Glomerular visceral epithelial cell (primary cell): ENCODE measurements at regions not wholly inside any gene's neighbourhood (a gene's known extent, or its start where the extent isn't known, plus 50 kb on each side); places are given as distances from the start of the nearest gene placed in this dataset.

Experiments
- DNase-seq: peaks from one replicate; pipeline ENCODE4 v3.0.0-alpha.2; 2016; ENCODE audit errors: extremely low spot score

DNA sequence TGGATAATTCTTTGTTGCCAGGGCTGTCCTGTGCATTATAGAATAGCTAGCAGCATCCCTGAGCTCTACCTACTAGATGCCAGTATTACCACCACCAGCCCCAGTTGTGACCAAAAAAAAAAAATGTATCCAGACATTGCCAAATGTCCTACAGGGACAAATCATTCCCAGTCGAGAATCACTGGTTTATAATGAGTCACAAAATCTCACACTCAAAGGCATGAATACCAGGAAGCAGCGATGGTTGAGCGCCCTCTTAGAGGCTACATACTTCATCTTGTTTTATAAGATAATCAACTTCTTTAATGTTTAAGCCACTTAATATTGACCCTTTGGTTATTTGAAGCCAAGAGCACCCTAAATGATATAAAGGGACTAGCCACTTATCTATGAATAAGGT, 297.3 kb downstream of the DHX15 start:
- no peak for DNase-seq

DNA sequence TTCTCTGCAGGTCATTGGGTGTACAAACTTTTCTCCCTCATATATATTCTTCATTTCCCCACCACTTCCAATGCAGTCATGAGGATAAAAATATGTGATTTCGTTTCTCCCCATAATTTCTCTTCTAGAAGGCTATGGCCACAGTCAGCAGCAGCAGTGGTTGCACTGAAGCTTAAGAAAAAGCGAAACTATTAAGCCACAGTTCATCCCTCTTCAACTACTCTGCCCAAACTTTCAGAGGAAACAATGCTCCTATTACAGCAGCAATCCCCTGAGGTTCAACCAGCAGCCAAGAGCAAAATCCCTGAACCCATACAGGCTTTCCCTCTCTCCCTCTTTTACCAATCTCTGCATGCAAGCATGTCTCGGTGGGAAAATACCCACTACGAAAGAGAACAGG, 298.6 kb downstream of the DHX15 start:
- no peak for DNase-seq

DNA sequence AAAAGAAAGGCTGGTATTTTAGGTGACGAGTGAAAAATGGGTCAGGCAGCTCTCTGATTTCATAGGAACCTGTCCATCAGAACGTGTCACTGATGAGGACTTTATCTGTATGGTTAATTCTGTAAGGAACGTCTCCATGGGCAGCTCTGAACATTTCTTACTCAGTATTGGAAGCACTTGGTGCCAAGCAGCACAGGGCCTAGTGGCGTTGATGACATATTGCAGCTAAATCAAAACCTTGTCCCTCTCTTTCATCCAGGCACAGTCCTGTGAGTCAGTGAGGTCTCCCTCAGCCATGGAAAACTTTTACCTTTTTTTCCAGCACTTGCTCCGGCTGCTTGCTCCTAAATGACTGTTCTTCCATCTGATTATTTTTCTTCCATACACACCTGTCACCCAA, 301.9 kb downstream of the DHX15 start:
- no peak for DNase-seq

DNA sequence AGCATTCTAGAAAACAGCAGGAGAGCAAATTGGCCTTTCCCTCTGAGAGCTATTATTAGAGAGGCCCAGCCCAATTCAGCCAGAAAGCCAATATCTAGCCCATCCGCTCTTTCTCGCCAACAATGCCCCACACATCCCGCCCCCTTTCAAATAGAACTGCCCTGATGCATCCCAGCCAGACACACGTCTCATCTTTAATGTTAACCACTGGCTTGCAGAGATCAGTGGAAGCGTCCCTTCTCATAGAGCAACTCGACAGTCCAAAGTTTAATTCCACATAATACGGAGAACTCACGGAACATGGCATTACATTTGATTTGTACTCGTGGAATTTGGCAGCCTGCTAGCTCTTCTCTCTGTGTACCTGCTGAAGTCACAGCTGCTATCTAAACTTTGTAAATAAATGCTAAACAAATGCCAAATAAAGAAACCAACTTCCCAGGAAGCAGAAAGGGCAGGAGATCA, 304.4 kb downstream of the DHX15 start:
- no peak for DNase-seq

DNA sequence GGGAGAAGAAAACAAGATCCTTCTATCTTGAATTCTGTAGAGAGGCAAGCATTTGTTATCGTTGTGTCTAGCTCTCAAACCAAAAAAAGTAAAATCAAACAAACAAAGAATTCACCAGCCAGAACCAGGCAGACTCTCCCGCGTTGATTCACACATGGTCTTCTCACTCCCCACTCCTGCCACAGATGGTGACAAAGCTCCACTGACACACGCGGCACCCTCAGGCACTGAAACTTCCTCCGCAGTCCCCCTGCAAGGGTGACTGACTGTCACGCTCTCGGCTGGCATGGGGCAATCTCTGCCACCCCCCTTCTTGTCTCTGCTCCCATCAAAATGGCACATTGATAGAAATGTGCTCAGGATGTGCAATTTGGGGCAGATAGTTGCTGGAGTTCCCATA, 304.9 kb downstream of the DHX15 start:
- DNase-seq: no peak

DNA sequence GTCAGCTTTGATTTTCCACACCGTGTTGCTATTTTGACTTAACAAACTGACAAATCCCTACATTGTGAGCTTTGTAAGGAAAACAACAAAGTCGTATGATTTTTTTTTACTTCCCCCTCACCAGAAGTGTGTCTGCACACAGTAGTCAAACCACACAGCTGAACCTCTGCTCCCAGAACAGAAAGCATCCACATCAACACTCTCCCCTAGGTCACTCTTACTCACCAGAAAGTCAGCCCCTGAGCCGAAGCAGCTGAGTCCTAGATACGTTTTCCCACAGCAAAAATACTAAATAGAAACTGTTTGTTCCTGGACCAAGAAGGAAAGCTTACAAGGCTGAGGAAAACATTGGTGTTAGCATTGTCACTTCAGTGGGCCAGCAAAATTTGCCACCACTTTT, 305.7 kb downstream of the DHX15 start:
- DNase-seq: no peak

DNA sequence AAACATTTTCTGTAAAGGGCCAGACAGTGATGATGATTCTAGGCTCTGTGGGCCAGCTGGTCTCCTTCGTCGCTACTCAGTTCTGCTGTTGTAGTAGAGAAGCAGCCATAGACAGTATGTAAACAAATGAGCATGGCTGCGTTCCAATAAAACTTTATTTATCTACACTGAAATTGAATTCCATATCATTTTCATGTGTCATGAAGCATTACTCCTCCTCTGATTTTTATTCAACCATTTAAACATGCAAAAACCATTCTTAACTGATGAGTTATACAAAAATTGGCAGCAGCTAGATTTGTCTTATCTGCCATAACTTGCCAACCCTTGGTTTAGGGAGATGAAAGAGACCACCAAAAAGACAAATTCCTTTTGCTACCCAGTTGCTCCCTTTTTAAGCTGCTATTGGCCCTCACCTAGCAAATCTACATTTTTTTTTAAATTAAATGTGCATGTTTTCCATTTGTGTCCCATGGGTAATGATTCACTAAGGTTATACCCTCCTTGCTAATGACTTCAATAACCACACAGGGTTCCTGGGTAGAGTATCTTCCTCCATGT, 309.9 kb downstream of the DHX15 start:
- DNase-seq: no peak

DNA sequence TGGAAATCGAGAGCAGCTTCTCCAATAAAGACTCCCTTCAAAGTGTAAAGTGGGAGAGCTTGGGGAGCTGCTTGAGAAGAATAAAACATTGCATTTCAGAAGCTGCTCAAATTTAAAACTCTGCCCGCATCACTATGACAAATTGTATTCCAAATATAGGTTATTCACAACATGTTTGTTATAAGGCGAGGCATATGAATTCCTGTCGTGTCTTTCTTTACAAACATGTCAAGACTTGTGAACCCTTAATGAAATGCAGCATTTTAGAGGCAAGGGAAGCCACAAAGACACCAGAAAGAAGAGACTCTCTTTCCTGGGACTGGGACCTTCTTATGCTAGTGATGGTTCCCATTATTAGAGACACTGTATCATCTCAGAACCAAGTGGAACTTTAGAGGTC, 311.2 kb downstream of the DHX15 start:
- DNase-seq: no peak

DNA sequence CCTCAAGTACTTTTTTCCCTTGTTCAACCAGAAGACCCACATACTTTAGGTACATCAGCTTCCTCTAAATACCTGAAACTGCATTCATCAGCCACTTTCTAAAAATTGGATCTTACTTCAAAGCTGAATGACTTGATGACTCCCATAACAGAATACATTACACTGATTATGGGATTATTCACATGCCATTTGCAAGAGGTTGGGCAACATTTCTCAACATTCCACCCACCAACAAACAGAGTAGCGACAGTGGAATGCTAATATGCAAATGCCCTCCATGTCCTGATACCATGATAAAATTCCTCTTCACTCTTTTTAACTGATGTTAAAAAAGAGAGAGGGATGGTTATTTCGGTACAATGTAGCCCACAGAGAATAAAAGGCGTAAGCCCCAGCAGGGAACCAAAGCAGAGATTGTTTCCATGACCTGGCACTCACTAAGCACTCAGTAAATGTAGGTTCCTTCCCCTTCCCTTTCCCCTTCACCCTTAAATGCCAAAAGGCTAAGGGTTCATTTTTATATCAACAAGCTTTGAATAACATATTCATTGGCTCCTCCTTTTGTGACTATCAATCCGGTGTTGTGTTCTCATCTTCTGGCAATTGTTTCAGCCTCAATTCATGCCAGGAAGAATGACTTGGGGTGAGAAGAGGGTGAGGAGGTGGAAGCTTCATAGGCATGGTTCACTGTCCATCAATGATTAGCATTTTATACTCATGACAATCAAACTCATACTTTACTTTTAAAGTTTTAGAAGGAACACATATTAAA, 317.2 kb downstream of the DHX15 start:
- DNase-seq: no peak

DNA sequence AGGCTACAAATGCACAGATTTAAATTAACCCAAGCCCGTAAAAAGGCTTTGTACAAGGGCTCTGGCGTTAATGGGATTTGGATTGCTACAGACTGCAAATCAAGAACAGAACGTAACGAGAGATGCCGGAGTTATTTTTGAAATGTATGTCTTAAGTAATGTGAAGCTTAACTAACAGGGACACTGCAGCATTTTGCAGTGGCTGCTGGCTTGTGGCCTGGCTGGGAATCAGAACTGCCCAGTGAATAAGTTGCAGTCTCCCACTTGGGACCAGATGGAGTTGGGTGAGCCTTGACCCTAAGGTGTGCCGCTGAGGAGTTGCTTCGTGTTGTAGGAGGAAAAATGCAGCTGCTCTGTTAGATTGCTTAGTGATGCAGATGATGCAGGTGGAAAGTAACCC, 318.4 kb downstream of the DHX15 start:
- DNase-seq: no peak

DNA sequence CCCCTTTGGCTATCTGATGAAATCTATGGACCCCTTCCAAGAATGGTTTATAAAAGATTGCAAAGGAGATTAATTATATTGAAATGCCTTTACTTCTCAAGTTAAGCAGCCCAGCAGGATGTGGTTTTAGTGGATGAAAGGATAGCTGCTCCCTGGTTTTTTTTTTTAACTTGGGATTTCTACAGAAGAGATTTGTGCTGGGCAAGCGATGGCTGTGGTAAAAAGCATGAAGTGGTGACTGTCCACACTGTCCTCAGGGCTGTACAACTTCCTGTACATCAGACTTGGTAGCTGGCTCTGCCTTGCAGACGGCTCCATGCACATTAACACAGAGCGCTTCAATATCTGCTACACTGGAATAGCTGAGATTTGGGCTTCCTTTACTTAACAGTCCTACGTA, 321.7 kb downstream of the DHX15 start:
- no peak for DNase-seq

DNA sequence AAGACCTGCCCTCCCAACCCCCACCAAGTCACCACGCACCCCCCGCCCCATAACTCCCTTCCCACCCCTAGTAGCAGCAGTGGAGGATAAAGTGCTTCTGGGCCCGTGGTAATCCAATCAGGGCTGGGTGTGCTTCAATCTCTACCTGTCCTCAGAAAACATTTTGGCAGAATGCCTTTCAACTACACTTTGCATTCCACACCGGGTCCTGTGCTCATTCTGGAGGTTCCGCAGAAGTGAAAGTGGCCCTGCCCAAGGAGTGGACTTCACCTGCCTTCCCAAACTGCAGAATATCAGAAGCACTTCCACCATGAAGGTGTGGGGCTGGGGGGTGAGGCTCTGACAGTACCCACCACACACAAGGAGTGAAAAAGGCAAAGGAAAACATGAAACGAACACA, 322.3 kb downstream of the DHX15 start:
- no peak for DNase-seq

DNA sequence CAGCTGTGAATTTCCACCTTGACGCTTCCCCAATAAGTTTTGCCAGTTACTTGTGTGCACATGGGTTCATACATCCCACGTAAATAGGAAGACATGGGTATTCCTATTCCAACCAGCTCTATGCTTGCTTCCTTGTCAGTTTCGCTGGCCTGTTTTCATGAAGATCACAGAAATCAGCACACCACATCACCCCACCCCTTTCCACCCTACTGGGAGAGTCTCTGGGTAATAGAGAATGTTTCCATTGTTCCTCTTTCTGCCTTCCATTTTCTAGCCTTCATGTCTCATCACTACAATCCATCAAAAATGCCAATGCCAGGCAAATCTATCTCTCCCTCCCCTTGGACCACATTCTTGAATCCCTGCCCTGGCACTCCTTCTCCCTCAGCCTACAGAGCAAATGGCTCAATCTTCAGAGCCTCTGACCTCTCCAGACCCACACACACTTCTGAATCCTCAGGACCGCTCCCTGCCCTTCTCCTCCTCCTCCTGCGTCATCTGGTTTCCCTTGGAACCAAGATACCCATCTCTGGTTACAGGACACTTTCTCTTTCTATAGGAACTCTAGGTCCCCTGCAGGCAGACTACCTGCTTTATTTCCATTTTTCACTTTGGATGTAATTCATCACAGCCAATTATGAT, 323.3 kb downstream of the DHX15 start:
- DNase-seq: no peak

DNA sequence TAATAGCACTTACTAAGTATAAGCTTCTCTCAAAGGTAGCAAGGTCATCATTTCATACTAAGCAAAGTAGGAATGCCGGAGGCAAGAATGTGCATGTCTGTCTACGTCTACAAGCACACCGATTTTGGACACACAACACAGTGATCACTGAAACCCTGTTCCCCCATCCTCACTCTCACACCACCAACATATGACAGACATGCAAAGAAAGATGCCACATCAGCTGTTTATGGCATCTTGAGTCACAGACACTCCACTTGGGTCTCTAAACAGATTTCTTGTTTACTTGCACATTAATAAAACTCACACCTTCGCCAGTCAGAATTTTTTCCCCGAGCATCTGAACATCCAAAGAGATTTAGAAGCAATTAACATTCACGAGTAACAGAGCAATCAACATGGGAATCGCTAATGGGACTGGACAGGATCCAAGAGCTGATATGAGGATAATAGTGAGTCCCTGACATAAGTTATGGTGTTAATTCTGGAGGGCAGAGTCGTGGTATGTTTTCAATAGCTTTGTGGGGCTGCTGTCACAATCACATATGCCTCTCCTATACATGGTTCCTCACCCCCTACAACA, 324.1 kb downstream of the DHX15 start:
- no peak for DNase-seq

DNA sequence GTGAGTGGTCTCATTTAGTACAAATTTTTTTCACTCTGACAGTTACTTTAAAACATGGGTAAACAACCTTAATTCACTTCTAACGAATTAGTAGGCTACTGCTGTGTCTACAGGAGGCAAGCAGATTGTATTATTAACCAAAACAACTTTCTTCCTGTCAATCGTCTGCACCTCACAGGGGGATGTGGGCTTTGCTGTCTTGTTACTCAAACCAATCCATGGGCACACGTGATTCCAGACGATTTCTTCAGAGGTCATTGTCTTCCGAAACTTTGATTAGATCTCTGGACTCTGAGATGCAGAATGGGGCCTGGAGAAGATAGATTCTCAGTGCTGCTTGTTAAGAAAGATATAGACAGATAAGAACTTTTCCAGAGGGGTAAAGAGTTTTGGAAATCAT, 327.8 kb downstream of the DHX15 start:
- DNase-seq: no peak

DNA sequence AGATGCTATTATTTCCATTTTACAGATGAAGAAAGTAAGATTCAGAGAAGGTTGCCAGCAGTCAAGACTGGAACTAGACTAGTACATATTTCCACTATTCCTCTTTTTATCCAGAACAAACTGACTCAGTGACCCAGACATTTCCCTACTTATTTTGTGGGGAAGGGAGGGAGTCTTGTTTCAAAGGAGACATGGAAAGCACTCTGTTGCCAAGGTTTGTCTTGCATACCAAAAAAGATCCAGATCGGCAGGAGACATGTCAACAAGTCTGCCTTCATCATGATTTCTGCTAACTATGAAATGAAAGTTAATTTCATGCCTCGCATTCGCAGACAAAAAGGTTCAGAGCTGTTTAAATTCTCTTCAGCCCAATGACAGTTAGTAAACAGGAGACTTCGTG, 328.3 kb downstream of the DHX15 start:
- no peak for DNase-seq

DNA sequence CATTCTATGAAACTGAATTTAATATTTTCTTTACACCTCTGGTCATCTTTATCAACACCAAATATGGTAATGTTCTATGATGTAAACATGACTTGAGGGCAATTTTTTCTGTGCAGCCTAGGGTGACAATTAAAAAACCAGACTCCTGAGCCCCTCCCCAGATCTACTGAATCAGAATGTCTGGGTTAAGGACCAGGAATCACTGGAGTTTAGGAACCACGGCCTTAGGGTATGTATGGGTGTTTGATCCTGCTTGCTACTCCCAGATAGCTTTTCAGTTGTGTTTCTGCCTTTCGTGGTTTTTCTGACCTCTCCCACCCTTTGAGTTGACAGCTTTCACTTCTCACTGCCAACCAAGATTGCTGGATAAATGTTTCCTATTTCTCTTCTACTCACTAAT, 332.2 kb downstream of the DHX15 start:
- no peak for DNase-seq

DNA sequence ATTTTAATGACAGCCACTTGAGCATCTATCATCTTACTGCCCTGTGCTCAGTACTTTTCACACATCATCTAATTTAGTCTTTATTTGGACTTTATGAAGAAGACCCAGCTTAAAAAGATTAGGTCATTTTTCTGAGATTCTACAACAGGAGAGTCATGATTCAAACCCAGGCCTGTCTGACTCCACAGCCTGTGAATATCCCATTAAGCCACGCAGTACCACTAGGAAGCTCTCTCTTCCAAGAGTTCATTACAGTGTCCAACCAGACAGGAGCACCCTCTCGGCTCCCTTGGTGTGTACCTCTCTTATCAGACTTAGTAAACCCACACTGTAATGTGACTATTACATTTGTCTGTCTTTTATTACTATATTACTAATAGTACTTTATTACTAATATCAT, 332.8 kb downstream of the DHX15 start:
- no peak for DNase-seq

DNA sequence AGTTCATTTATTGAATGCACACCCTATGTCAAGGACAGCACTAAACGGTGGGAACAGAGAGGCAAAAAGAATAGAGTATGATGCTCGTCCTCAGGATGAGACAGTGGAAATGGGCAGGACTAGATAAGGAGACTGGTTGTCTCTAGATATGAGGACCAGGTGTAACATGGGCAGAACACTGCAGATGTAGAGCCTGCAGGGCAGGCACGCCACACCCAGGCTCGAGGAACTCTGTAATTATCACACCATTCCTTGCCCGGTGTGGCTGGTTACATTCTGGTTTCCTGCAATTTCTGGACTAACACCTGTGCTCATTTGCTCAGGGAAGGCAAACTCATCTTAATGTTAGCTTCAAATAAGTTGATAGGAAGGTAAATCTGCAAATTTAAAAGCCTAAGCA, 334.4 kb downstream of the DHX15 start:
- no peak for DNase-seq

DNA sequence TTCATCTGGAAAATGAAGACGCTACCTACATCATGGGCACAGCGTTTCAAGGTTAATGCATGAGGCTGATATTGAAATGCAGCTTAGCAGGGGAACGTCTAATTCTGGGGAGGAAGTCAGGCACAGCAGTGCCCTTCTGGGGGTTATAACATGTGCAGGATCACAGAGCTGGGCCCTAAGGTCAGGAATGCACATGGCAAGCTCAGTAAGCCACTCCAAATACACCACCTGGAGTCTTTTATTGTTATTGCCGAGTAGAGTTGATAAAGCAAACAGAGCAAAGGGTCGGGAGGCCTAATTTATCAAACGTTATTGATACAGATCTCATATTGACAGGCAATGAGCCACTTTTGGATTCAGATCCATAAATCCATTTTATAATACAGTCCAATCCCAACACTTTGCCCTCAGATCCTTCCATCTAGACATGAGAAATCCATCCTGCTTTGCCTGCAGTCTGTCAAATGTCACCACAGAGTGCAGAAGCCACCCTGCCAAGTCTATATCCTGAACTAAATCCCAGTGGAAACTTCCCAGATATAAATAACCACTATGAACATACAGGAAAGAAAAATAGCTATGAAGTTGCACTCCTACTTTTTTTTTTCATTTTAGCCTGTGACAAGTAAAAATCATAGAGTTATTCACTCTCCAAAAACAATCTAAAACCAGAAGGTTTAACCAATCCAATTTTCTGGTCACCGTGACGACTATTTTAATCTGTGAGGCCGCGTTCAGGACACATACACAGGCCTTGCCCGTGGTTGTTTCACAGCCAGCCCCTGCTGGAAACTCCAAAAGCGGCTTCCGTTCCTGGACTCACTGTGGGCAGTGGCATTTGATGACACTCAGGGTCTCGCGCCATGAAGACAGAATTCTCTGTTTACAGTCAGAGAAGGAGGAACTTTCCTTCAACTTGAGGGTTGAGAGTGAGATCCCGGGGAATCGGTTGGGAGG, 335.4 kb downstream of the DHX15 start:
- DNase-seq: no peak

DNA sequence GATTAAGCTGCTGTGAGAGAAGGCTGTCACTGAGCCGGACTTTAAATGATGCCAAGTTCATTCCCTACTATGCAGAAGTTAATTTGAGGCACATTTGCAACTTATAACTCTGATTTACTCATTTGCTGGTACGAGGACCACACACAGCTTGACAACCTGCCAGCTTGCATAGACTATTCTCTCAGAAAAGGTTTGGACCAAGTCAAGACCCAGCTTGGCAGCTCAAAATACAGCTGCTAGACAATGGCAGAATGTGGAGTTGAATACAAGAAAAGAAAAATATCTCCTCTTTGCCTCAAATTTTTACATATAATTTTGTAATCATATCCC, 338.9 kb downstream of the DHX15 start:
- no peak for DNase-seq
